ENCODE measurements at regions not wholly inside any gene's neighbourhood (a gene's known extent, or its start where the extent isn't known, plus 50 kb on each side); places are given as distances from the start of the nearest gene placed in this dataset.

GRCh38 chr6:169909113-169909512, 157.7 kb downstream of the ERMARD start (continued):
- no peak for TF ChIP-seq ZNF425 (CRISPR knock-in tag; conservative IDR thresholded peaks at IDR 0.05)

- Mint-ChIP-seq H3K9me3 (peaks cover 3% of the 10 kb centered on the region; the same call in 1 of the 2 replicates), H3K27me3 (ENCODE audit: low read depth) (no peaks in the 10 kb centered on the region; the same call in 1 of the 2 replicates), H3K36me3 (no peaks in the 10 kb centered on the region), H3K4me1 (peaks cover 3% of the 10 kb centered on the region; the same call in 1 of the 2 replicates), H3K4me3 (no peak overlapping the region), H3K27ac (no peak overlapping the region)
- CTCF ChIA-PET, result no interaction called here
- no peak for DNase-seq (ENCODE audit: low spot score)
- TF ChIP-seq TEAD1 (CRISPR knock-in tag; IDR thresholded peaks at IDR 0.05) (no peak), ZNF281 (CRISPR knock-in tag; IDR thresholded peaks at IDR 0.05) (no peak), ZMAT4 (CRISPR knock-in tag; IDR thresholded peaks at IDR 0.05) (no peak), ZNF416 (CRISPR knock-in tag; IDR thresholded peaks at IDR 0.05) (no peak), ARID4B (CRISPR knock-in tag; IDR thresholded peaks at IDR 0.05; ENCODE audit: borderline replicate concordance) (no peak), ATF6 (CRISPR knock-in tag; IDR thresholded peaks at IDR 0.05) (no peak), ZBTB21 (CRISPR knock-in tag; IDR thresholded peaks at IDR 0.05; ENCODE audit: borderline replicate concordance) (no peak), STAT6 (CRISPR knock-in tag; conservative IDR thresholded peaks at IDR 0.05; ENCODE audit: low read depth) (no peak), FOXK1 (CRISPR knock-in tag; IDR thresholded peaks at IDR 0.05) (no peak), NR3C1 (CRISPR knock-in tag; conservative IDR thresholded peaks at IDR 0.05; ENCODE audit: low read depth) (no peak), JAZF1 (CRISPR knock-in tag; IDR thresholded peaks at IDR 0.05) (no peak), SMAD4 (CRISPR knock-in tag; IDR thresholded peaks at IDR 0.05) (no peak), CTCF (IDR thresholded peaks at IDR 0.05) (no peak), TP53 (CRISPR knock-in tag; IDR thresholded peaks at IDR 0.05) (no peak), E2F4 (CRISPR knock-in tag; IDR thresholded peaks at IDR 0.05; ENCODE audit: borderline replicate concordance, low read depth) (no peak), FOXJ3 (CRISPR knock-in tag; IDR thresholded peaks at IDR 0.05; ENCODE audit: borderline replicate concordance) (no peak), ZNF671 (CRISPR knock-in tag; IDR thresholded peaks at IDR 0.05) (no peak)
- POLR2A ChIA-PET, result no interaction called here
- ATAC-seq, result no peak
Measured at GRCh38 chr6:169908403-169908933, 157.0 kb downstream of the ERMARD start.

Measured in WTC11 (cell line).